Retinal pigment epithelial cell (primary cell): ENCODE measurements at regions not wholly inside any gene's neighbourhood (a gene's known extent, or its start where the extent isn't known, plus 50 kb on each side); places are given as distances from the start of the nearest gene placed in this dataset.

Source experiments
- DNase-seq: peaks from one replicate; pipeline ENCODE4 v3.0.0-alpha.2; 2010; ENCODE audit warnings: low read depth
- H3K4me3 ChIP-seq: 2 replicates; pipeline ENCODE4 v1.5.1; 2011; ENCODE audit warnings: mild to moderate bottlenecking, low read length, control low read depth, moderate library complexity
- TF ChIP-seq, protein P1 (sequence below): conservative IDR thresholded peaks from 2 replicates; pipeline ENCODE4 v1.5.1; 2011; ENCODE audit warnings: low read depth, low read length, control low read depth, inconsistent platforms

DNA sequence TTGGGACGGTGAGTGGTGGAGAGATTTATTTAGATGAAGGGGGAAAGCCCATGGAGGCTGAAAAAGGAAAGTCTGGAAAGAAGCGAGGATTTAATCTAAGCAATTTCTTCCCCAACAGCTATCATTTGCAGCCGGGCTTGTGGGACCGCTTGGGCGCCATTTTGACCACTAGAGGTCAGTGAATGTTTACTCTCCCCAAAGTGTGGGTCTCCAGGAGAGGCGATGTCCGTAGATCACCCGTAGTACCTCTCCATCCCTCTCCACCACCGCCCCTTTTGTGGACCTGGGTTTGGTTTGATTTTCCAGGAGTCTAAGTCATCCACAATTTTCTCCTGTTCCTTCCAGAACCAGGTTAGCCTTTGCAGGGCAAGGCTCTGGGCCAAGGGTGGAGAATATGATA lies 91.2 kb upstream of the PARP11 start:
- TF ChIP-seq, protein P1, sequence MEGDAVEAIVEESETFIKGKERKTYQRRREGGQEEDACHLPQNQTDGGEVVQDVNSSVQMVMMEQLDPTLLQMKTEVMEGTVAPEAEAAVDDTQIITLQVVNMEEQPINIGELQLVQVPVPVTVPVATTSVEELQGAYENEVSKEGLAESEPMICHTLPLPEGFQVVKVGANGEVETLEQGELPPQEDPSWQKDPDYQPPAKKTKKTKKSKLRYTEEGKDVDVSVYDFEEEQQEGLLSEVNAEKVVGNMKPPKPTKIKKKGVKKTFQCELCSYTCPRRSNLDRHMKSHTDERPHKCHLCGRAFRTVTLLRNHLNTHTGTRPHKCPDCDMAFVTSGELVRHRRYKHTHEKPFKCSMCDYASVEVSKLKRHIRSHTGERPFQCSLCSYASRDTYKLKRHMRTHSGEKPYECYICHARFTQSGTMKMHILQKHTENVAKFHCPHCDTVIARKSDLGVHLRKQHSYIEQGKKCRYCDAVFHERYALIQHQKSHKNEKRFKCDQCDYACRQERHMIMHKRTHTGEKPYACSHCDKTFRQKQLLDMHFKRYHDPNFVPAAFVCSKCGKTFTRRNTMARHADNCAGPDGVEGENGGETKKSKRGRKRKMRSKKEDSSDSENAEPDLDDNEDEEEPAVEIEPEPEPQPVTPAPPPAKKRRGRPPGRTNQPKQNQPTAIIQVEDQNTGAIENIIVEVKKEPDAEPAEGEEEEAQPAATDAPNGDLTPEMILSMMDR: peak; percentile 27
- no peak for DNase-seq
- H3K4me3 ChIP-seq: no peak overlapping the region

- TF ChIP-seq, protein P1: no peak
- H3K4me3 ChIP-seq: no peak overlapping the region
- no peak for DNase-seq
These were observed 89.7 kb upstream of the PARP11 start for GRCh38 chr12:3962631-3963483.

- TF ChIP-seq, protein P1: no peak
- no peak overlapping the region for H3K4me3 ChIP-seq
These were observed 88.4 kb upstream of the PARP11 start for GRCh38 chr12:3961591-3961990.

GRCh38 chr12:3959799-3960560 lies 86.8 kb upstream of the PARP11 start:
- TF ChIP-seq, protein P1: no peak
- no peak for DNase-seq
- H3K4me3 ChIP-seq: no peak overlapping the region

More at GRCh38 chr12:3961591-3961990, 88.4 kb upstream of the PARP11 start:
- no peak for DNase-seq

- no peak overlapping the region for H3K4me3 ChIP-seq
- no peak for DNase-seq
- TF ChIP-seq, protein P1: no peak
These were observed 85.3 kb upstream of the PARP11 start for GRCh38 chr12:3958534-3958933.

- no peak for DNase-seq
- no peak overlapping the region for H3K4me3 ChIP-seq
- TF ChIP-seq, protein P1: no peak
These were observed 78.4 kb upstream of the PARP11 start for GRCh38 chr12:3951380-3952135.
